Vagina (tissue), 2 donors: ENCODE measurements at regions not wholly inside any gene's neighbourhood (a gene's known extent, or its start where the extent isn't known, plus 50 kb on each side); places are given as distances from the start of the nearest gene placed in this dataset.

ENCODE experiments used
- POLR2A ChIP-seq, 2 donors: fragments of 450-650 bp; IDR thresholded peaks; one replicate each; pipeline ENCODE4 v1.6.1; 2017; ENCODE audit warnings: antibody characterized with exemption in 2 of 2, mild to moderate bottlenecking in 2 of 2, moderate library complexity in 2 of 2
- POLR2AphosphoS5 ChIP-seq, 2 donors: sonication (generic); formaldehyde crosslinking; IDR thresholded peaks; one replicate each; pipeline ENCODE4 v1.9.0; 2017; ENCODE audit warnings: antibody characterized with exemption in 2 of 2, mild to moderate bottlenecking in 2 of 2, low read depth in 1 of 2; ENCODE audit not compliant: insufficient read depth in 1 of 2
- TF ChIP-seq, protein P1 (sequence below), 3 experiments: fragments of 450-650 bp in 2 of 3; fragments of 200-600 bp in 1 of 3; sonication (generic) in 1 of 3; IDR thresholded peaks; one replicate each; pipeline ENCODE4 v1.5.1; 2017 to 2019; ENCODE audit warnings: antibody characterized with exemption in 3 of 3, mild to moderate bottlenecking in 2 of 3, moderate library complexity in 2 of 3

DNA sequence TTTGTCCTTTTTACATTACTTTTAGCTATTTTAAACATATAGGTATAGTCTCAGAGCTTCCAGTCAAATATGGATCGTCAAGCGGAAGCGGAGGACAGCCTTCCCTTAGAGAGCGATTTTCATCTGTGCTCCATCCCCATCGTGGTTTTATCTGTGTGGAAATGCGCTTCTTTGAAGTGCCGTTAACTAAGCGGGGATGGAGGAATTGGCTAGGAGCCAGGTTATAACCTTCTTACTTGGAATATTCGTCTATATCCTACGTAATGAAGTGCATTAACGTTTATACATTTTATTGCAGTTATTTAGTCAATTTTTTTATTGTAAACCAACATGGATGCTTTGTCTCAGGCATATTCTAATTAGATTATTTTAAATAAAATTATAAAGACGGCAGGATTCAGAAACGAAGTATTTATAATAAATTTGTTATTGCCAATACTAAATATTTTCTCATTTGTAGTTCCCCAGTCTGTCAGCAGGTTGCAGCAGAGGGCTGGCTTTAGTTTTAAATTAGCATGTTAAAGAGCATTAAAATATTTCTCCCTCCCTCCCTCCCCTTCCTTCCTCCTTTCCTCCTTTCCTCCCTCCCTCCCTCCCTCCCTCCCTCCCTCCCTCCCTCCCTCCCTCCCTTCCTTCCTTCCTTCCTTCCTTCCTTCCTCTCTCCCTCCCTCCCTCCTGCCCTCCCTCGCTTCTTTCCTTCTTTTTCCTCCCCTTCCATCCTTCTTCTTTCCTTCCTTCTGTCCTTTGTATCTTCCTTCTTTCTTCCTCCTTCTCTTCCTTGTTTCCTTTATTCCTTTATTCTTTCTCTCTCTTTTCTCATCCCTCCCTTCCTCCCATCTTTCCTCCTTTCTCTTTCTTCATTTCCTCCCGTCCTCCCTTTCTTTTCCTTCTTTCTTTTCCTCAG, 80.6 kb upstream of the DOCK10 start:
- TF ChIP-seq, protein P1, sequence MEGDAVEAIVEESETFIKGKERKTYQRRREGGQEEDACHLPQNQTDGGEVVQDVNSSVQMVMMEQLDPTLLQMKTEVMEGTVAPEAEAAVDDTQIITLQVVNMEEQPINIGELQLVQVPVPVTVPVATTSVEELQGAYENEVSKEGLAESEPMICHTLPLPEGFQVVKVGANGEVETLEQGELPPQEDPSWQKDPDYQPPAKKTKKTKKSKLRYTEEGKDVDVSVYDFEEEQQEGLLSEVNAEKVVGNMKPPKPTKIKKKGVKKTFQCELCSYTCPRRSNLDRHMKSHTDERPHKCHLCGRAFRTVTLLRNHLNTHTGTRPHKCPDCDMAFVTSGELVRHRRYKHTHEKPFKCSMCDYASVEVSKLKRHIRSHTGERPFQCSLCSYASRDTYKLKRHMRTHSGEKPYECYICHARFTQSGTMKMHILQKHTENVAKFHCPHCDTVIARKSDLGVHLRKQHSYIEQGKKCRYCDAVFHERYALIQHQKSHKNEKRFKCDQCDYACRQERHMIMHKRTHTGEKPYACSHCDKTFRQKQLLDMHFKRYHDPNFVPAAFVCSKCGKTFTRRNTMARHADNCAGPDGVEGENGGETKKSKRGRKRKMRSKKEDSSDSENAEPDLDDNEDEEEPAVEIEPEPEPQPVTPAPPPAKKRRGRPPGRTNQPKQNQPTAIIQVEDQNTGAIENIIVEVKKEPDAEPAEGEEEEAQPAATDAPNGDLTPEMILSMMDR (IDR thresholded peaks at IDR 0.05): no peak
- TF ChIP-seq POLR2A (IDR thresholded peaks at IDR 0.05): no peak
- no peak for TF ChIP-seq POLR2AphosphoS5 (IDR thresholded peaks at IDR 0.05; ENCODE audit: insufficient read depth in 1 of 2, low read depth in 1 of 2)
